Femur (tissue), 1 donor: ENCODE measurements at regions not wholly inside any gene's neighbourhood (a gene's known extent, or its start where the extent isn't known, plus 50 kb on each side); places are given as distances from the start of the nearest gene placed in this dataset.

ENCODE experiments used
- DNase-seq: peaks from one replicate; pipeline ENCODE4 v3.0.0-alpha.2; 2017

- no peak for DNase-seq
Observed at GRCh38 chr4:3818371-3818770, 52.2 kb downstream of the ADRA2C start.

- DNase-seq, result no peak
Observed at GRCh38 chr4:3819210-3819919, 53.2 kb downstream of the ADRA2C start.

DNA sequence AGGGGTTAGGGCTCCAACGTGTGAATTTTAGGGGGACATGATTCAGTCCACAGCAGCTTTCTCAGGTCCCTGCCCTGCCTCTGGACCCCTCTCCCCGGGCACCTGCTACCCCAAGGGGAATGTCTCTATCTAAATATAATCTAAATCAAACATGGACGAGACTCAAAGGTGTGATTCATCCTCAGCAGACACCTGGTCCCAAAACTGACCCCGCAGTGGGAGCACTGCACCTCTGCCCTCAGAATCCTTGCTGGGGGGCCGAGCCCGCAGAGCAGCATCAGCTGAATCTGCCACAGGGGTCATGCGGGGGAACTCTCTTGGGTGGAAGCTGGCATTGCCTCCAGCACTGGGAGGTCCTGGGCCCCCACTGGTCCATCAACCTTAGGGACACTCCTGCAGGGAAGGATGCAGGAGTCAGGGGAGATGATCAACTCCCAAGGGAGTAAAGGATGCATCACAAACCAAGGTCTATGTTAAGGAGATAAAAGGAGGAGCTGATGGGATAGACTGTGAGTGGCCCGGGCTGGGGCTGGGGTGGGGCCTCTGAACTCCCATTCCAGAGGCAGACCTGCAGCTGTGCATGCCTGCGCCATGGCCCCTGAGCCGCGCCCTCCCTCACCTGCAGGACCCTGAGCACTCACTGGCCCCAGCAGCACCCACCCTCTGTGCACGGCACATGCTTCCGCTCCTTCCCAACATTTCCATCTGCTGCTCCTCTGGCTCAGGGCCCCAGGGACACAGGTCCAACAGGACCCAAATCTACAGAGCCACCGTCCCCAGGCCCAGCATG, 54.0 kb downstream of the ADRA2C start:
- DNase-seq, result no peak

- DNase-seq, result no peak
Observed at GRCh38 chr4:3820806-3821579, 54.8 kb downstream of the ADRA2C start.

GRCh38 chr4:3821580-3822229, 55.5 kb downstream of the ADRA2C start:
- no peak for DNase-seq

DNA sequence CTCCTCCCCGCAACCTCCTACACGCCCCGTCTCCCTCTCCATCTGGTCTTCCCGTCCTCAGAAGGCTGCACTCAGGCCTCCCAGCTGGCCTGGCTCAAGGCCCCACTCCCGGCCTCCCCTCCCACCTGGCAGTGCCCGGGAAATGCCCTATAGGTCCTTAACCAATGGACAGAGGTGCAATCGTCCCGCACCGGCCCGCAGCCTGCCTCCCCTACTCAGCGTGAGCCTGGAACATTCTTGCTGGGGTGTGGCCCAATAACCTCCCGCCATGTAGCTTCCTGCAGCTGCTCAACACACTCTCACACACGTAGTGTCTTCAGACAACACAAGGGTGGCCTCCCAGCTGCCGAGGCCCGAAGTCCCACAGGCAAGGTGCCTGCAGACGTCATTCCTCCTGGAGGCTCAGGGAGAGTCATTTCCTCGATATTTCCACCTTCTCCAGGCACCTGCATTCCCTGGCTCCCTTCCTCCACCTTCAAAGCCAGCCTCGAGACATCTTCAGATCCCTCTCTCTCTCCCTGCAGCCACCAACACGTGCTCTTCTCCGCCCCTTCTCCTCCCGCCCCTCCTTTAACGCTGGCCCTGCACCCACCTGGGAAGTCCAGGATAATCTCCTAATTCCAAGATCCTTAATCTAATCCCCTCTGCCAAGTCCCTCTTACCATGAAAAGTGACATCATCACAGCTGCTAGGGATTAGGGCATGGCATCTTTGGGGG, 56.2 kb downstream of the ADRA2C start:
- no peak for DNase-seq

- DNase-seq, result no peak
Observed at GRCh38 chr4:3823496-3824341, 57.5 kb downstream of the ADRA2C start.

GRCh38 chr4:3824521-3825270, 58.5 kb downstream of the ADRA2C start:
- no peak for DNase-seq

GRCh38 chr4:3825530-3825929, 59.3 kb downstream of the ADRA2C start:
- DNase-seq, result no peak

DNA sequence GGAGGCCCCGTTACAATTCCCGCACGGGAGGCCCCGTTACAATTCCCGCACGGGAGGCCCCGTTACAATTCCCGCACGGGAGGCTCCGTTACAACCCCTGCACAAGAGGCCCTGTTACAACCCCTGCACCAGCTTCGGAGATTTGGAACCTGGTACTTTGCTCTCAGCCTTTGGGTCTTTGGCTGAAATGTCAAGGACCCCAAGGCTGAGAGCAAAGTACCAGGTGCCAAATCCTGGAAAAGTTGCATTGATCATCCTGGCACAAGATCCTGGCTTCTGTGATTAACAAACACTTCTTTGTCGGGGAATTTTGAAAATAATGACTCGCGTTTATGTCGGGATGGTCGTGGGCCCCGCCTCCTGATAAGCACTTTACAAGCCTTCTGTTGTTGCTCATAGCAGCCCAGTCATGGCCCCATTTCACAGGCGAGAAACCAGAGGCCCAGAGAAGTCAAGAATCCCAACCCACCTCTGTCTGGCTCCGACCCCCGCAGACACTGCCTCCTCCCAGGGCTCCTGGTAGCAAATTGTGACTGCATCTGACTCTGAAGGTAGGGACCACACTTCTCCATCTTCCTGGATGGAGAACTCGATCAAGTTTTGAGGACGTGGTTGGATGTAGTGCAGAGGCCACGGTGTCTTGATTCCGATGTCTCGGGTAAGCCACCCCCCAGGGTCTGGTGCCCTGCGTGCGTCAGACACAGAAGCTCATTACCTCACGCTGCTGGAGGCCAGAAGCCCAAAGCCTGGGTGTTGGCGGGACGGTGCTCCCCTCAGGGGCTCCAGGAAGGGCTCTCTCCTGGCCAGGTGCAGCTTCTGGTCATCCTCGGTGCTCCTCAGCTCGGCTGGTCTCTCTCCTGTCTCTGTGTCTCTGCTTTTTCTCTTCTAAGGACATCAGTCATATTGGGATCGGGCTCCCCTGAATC, 60.3 kb downstream of the ADRA2C start:
- no peak for DNase-seq

DNA sequence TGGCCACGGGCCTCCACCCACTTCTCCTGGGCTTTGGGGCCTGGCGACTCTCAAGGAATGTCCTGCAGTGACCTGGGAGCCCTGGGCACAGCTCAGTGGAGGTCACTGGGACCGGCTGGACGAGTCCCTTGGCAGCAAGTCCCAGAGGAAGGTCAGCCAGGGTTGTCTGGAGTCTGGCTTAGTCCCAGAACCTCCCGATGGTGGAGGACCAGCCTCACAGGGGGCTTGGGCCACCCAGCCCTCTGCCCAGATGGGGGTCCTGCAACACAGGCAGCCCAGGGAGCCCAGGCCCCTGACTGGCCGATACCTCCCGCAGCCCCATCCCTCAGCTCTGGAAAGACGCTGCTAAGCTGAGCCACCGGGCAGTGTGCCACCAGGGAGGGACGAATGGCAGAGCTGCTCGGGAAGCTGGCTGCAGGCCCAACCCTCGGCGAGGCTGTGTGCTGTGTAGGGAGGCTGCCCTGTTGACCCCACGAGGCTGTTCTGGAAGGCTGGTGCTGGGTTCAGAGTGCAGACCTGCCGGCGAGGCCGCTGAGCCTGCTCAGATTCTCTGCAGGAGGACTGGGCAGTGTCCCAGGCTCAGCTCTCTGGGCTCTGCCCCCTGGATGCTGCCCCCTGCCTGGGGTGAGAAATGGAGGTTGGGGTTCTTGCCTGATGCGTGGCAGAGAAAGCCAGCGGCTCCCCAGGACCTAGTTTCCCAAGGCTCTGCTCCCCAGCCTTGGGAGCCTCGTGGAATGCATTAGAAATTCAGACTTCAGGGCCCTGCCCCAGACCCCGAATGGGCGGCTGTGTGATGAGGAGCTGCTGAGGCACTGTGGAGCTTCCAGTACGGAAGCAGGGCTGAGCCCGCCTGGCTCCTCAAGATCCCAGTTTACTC, 61.7 kb downstream of the ADRA2C start:
- DNase-seq, result peak; percentile 84

DNA sequence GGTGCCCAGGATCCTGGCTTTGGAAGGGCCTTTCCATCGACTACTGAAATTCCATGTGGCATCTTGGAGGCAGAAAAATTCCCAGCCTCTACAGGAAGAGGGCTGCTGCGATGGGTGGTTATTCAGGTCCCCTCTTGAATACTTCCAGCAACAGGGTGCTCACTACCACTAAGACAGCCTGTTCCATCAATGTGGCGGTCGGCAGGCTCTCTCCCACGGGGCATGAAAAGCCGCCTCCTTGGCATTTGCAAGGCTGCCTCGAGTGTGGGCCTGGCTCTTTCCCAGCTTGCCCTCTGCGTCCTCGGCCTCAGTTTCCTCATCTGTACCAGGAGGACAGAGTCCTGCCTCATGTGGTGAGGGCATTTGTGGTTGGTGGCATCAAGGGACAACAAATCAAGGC, 62.4 kb downstream of the ADRA2C start:
- DNase-seq, result no peak

GRCh38 chr4:3829211-3829955, 63.2 kb downstream of the ADRA2C start:
- no peak for DNase-seq

GRCh38 chr4:3829956-3830773, 64.0 kb downstream of the ADRA2C start:
- DNase-seq, result peak; percentile 53

- no peak for DNase-seq
Observed at GRCh38 chr4:3830774-3831528, 64.8 kb downstream of the ADRA2C start.

- DNase-seq, result no peak
Observed at GRCh38 chr4:3831529-3832150, 65.5 kb downstream of the ADRA2C start.
